K562 (cell line): ENCODE measurements at regions not wholly inside any gene's neighbourhood (a gene's known extent, or its start where the extent isn't known, plus 50 kb on each side); places are given as distances from the start of the nearest gene placed in this dataset.

Source experiments
- ATAC-seq: fragments of 200-7000 bp; cut with Tn5 transposase; 3 replicates; pipeline ENCODE4 v1.9.1; 2020; ENCODE audit warnings: moderate library complexity
- BruUV-seq: library from RNA; stranded (reverse); fragments of 400-500 nt; replicated peaks from 2 replicates; lab custom pipeline; 2021; lab: Mats Ljungman, UMichigan
- CTCF ChIA-PET: fragments of 300-600 bp; formaldehyde crosslinking; extraction: SDS; loops from one replicate; lab custom pipeline; 2021; ENCODE audit warnings: low intra/inter-chr PET ratio; lab: Yijun Ruan, JAX
- POLR2A ChIA-PET: fragments of 300-600, 350-650 bp; sonication (Branson Sonifier 250); formaldehyde crosslinking; extraction: SDS; loops from one replicate; lab custom pipeline; 2021; ENCODE audit warnings: antibody characterized with exemption, inconsistent platforms; lab: Yijun Ruan, JAX
- DNase-seq, 4 experiments: peaks; one replicate each; pipeline versions ENCODE4 v3.0.0 to v3.0.0-alpha.2; 2011 to 2018; ENCODE audit warnings: low spot score in 3 of 4, mixed read lengths in 3 of 4; ENCODE audit errors: extremely low read depth in 1 of 4
- FAIRE-seq: peaks from 2 replicates; lab custom pipeline; 2011; peaks lifted over from hg19 to GRCh38; lab: Jason Lieb, UNC
- H2AFZ ChIP-seq: 2 replicates; pipeline ENCODE4 v1.6.0; 2011; ENCODE audit warnings: low read depth, low read length, control low read depth, inconsistent platforms
- H3K27ac ChIP-seq: fragments of 200-600 bp; 3 replicates; pipeline ENCODE4 v1.8.0; 2011; ENCODE audit warnings: low read depth, mild to moderate bottlenecking, control low read depth, inconsistent platforms, low read length, moderate library complexity, mixed read lengths; ENCODE audit errors: extremely low read depth
- H3K27me3 ChIP-seq, 2 experiments: fragments of 300-600 bp in 1 of 2; 2 replicates in 1 of 2; 3 replicates in 1 of 2; pipeline versions ENCODE4 v1.6.0 to v1.8.0; 2011; ENCODE audit warnings: inconsistent platforms in 2 of 2, low read length in 2 of 2, mild to moderate bottlenecking in 1 of 2, mixed read lengths in 1 of 2, moderate library complexity in 1 of 2; ENCODE audit not compliant: control insufficient read depth in 2 of 2, insufficient read depth in 2 of 2
- H3K36me3 ChIP-seq: fragments of 300-600 bp; 3 replicates; pipeline ENCODE4 v1.8.0; 2011; ENCODE audit warnings: mild to moderate bottlenecking, low read length, inconsistent platforms; ENCODE audit not compliant: control insufficient read depth, insufficient read depth
- H3K4me1 ChIP-seq, 2 experiments: fragments of 200-600 bp in 1 of 2; replicated peaks in 1 of 2; 2 replicates in 1 of 2; 3 replicates in 1 of 2; pipeline versions ENCODE4 v1.5.1 to v1.8.0; 2011; ENCODE audit warnings: inconsistent platforms in 2 of 2, low read length in 2 of 2, mild to moderate bottlenecking in 1 of 2, mixed read lengths in 1 of 2, moderate library complexity in 1 of 2; ENCODE audit not compliant: control insufficient read depth in 2 of 2, insufficient read depth in 2 of 2
- H3K4me2 ChIP-seq: 2 replicates; pipeline ENCODE4 v1.6.1; 2011; ENCODE audit warnings: low read length, control low read depth, inconsistent platforms, mixed read lengths; ENCODE audit not compliant: insufficient read depth
- H3K4me3 ChIP-seq: fragments of 200-600 bp; sonication (generic), shearing (Covaris generic); 2 replicates; pipeline ENCODE4 v1.5.1; 2016; ENCODE audit warnings: control low read depth, inconsistent platforms
- H3K79me2 ChIP-seq: fragments of 200-600 bp; 3 replicates; pipeline ENCODE4 v1.8.0; 2011; ENCODE audit warnings: low read length, inconsistent platforms; ENCODE audit not compliant: control insufficient read depth, insufficient read depth
- H3K9ac ChIP-seq, 2 experiments: 2 replicates each; pipeline versions ENCODE4 v1.6.0 to v1.6.1; 2011; ENCODE audit warnings: low read depth in 2 of 2, low read length in 2 of 2, control low read depth in 1 of 2, inconsistent platforms in 1 of 2, mild to moderate bottlenecking in 1 of 2, mixed read lengths in 1 of 2; ENCODE audit not compliant: insufficient read depth in 1 of 2
- H3K9me1 ChIP-seq: one replicate; pipeline ENCODE4 v1.6.0; 2011; ENCODE audit warnings: inconsistent platforms, mild to moderate bottlenecking, low read length, moderate library complexity; ENCODE audit not compliant: control insufficient read depth, insufficient read depth
- H3K9me3 ChIP-seq: replicated peaks from 2 replicates; pipeline ENCODE4 v1.5.1; 2011; ENCODE audit warnings: low read depth, low read length, inconsistent platforms; ENCODE audit not compliant: control insufficient read depth, insufficient read depth
- H4K20me1 ChIP-seq: replicated peaks from 2 replicates; pipeline ENCODE4 v1.6.1; 2011; ENCODE audit warnings: low read length, inconsistent platforms, mixed read lengths; ENCODE audit not compliant: control insufficient read depth, insufficient read depth
- CHD1 ChIP-seq: fragments of 200-600 bp; sonication (generic); IDR thresholded peaks from one replicate; pipeline ENCODE4 v1.6.1; 2012; ENCODE audit warnings: mild to moderate bottlenecking, moderate library complexity, low read length, inconsistent platforms
- MTA1 ChIP-seq: fragments of 450-650 bp; IDR thresholded peaks from 2 replicates; pipeline ENCODE4 v1.6.1; 2017; ENCODE audit warnings: borderline replicate concordance
- NR1H2 ChIP-seq: sonication (generic); formaldehyde crosslinking; IDR thresholded peaks from 2 replicates; pipeline ENCODE4 v1.4.0; 2020; ENCODE audit warnings: mild to moderate bottlenecking, missing genetic modification reagents
- RBBP5 ChIP-seq: fragments of 200-600 bp; sonication (generic); IDR thresholded peaks from 2 replicates; pipeline ENCODE4 v1.6.1; 2012; ENCODE audit warnings: borderline replicate concordance, mild to moderate bottlenecking, low read length, control low read depth, inconsistent platforms; ENCODE audit not compliant: insufficient read depth, poor library complexity, severe bottlenecking
- RHOXF2B ChIP-seq: fragments of 250-450 bp; sonication (Bioruptor Pico); conservative IDR thresholded peaks from 2 replicates; pipeline ENCODE4 v1.5.1; 2021
- SMAD3 ChIP-seq: fragments of 450-650 bp; formaldehyde crosslinking; conservative IDR thresholded peaks from 2 replicates; pipeline ENCODE4 v1.4.0; 2020; ENCODE audit warnings: mild to moderate bottlenecking
- SPI1 ChIP-seq: IDR thresholded peaks from 2 replicates; pipeline ENCODE4 v1.6.1; 2011; ENCODE audit warnings: low read depth, low read length, control low read depth, borderline replicate concordance
- TBP ChIP-seq: optimal IDR thresholded peaks from 2 replicates; pipeline ENCODE3; 2011; ENCODE audit warnings: low read depth, low read length, improper control_type of control experiment
- ZBED1 ChIP-seq: IDR thresholded peaks from 2 replicates; pipeline ENCODE4 v1.6.1; 2014
- ZC3H11A ChIP-seq: IDR thresholded peaks from 2 replicates; pipeline ENCODE4 v1.6.1; 2012; ENCODE audit warnings: low read depth, low read length, improper control_type of control experiment
- ZEB2 ChIP-seq: fragments of 450-650 bp; IDR thresholded peaks from 2 replicates; pipeline ENCODE4 v1.6.1; 2016
- ZFP30 ChIP-seq: fragments of 250-450 bp; sonication (Bioruptor Pico); IDR thresholded peaks from 2 replicates; pipeline ENCODE4 v1.8.0; 2022; ENCODE audit warnings: moderate library complexity, mild to moderate bottlenecking, inconsistent platforms, borderline replicate concordance
- ZNF431 ChIP-seq: sonication (generic); formaldehyde crosslinking; IDR thresholded peaks from 2 replicates; pipeline ENCODE4 v1.8.0; 2022; ENCODE audit warnings: mild to moderate bottlenecking, missing genetic modification reagents
- WGBS: fragments of 100-300 bp; shearing (Covaris generic); methylation state at CpG from one replicate; pipeline ENCODE4 v1.1.6; 2016; ENCODE audit warnings: low coverage, mixed read lengths; ENCODE audit not compliant: insufficient coverage; ENCODE audit errors: missing lambda C conversion rate; 5-methylcytosine and 5-hydroxymethylcytosine counted together
- in situ Hi-C: fragments of 300-500 bp; cut with MboI; formaldehyde crosslinking; loops from 4 replicates; pipeline ENCODE4 v1.15.0; 2018; ENCODE audit warnings: inconsistent platforms, mixed read lengths
- intact Hi-C: fragments of 100-400 bp; cut with micrococcal nuclease; formaldehyde crosslinking; loops from 2 replicates; pipeline ENCODE4 v1.14.2; 2022
- TF ChIP-seq, protein P1 (sequence below), 3 experiments: IDR thresholded peaks in 2 of 3; conservative IDR thresholded peaks in 1 of 3; 2 replicates each; pipeline ENCODE4 v1.5.1; 2011 to 2012; ENCODE audit warnings: low read length in 3 of 3, mild to moderate bottlenecking in 3 of 3, control low read depth in 2 of 3, improper control_type of control experiment in 1 of 3, inconsistent platforms in 1 of 3, low read depth in 1 of 3, mixed read lengths in 1 of 3, moderate library complexity in 1 of 3; ENCODE audit not compliant: insufficient read depth in 2 of 3
- TF ChIP-seq, protein P2 (sequence below): sonication (generic); formaldehyde crosslinking; IDR thresholded peaks from 2 replicates; pipeline ENCODE4 v1.4.0; 2020; ENCODE audit warnings: mild to moderate bottlenecking, missing genetic modification reagents
- TF ChIP-seq, protein P3 (sequence below): sonication (generic); formaldehyde crosslinking; IDR thresholded peaks from 2 replicates; pipeline ENCODE4 v1.8.1; 2022; ENCODE audit warnings: missing genetic modification reagents

DNA sequence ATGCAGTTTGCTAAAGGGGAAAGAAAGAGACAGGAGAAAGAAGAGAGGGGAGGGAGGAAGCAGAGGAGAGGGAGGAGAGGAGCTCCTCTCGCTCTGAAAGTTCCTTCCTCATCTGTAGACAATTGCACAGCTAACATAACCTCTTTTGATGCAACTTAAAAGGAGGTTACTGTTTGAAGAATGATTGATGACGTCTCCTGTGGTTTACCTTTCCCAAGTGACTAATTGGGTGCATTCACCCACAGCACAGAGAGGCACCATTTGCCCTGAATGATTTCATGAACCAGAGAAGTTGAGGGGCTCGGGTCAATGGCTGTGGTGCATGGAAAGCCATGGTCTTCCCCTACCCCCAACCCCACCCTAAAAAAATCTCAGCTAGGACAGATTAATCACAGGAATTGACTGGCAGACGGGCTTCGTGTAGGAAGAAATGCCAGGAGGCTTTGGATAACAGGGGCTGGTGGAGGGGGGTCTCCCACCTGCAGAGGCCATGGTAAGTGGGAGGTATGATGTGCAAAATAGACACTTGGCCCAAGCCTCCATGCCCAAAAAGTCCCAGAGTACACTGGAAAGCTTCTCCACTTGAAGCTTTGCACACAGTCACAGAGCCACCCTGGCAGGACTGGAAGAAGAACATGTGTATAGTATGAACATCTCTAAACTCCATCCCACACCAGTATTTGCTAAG lies 213.7 kb downstream of the ANKRD60 start:
- no TSS peak for BruUV-seq
- no peaks in the 10 kb centered on the region for H3K9me3 ChIP-seq
- H3K4me2 ChIP-seq = no peak overlapping the region
- H4K20me1 ChIP-seq = no peaks in the 10 kb centered on the region; the same call in 1 of the 2 replicates
- no peaks in the 10 kb centered on the region for H3K79me2 ChIP-seq
- H3K4me3 ChIP-seq = no peak overlapping the region
- H3K36me3 ChIP-seq = no peaks in the 10 kb centered on the region
- no peaks in the 10 kb centered on the region for H3K4me1 ChIP-seq
- POLR2A ChIA-PET = interaction anchor here (0.6 to 0.8 kb wide), 3 partner anchors 28 to 302 kb away, joined by 3 to 4 read pairs (median 3); no protein-coding TSS in a partner anchor
- H3K27me3 ChIP-seq = peaks cover 17 to 55% of the 10 kb centered on the region in 2 experiments; a peak in 3 of 5 replicates
- no peak overlapping the region for H2AFZ ChIP-seq
- ATAC-seq (no peak), FAIRE-seq (no peak), DNase-seq (no peak)
- 0% methylated on average over 5 of the region's 5 CpGs for WGBS
- CTCF ChIA-PET = no interaction called here
- H3K27ac ChIP-seq = no peak overlapping the region
- in situ Hi-C loops (no loop called here), intact Hi-C loops (no loop called here)
- no peak overlapping the region for H3K9ac ChIP-seq
- H3K9me1 ChIP-seq = no peaks in the 10 kb centered on the region
- TF ChIP-seq, protein P1, sequence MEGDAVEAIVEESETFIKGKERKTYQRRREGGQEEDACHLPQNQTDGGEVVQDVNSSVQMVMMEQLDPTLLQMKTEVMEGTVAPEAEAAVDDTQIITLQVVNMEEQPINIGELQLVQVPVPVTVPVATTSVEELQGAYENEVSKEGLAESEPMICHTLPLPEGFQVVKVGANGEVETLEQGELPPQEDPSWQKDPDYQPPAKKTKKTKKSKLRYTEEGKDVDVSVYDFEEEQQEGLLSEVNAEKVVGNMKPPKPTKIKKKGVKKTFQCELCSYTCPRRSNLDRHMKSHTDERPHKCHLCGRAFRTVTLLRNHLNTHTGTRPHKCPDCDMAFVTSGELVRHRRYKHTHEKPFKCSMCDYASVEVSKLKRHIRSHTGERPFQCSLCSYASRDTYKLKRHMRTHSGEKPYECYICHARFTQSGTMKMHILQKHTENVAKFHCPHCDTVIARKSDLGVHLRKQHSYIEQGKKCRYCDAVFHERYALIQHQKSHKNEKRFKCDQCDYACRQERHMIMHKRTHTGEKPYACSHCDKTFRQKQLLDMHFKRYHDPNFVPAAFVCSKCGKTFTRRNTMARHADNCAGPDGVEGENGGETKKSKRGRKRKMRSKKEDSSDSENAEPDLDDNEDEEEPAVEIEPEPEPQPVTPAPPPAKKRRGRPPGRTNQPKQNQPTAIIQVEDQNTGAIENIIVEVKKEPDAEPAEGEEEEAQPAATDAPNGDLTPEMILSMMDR (IDR thresholded peaks at IDR 0.05 in 2 of 3, conservative IDR thresholded peaks at IDR 0.05 in 1 of 3; ENCODE audit: insufficient read depth in 2 of 3, low read depth in 1 of 3, low read length in 3 of 3) = no peak
- TF ChIP-seq ZC3H11A (no peak), RBBP5 (no peak), ZNF431 (CRISPR knock-in tag) (no peak), ZBED1 (no peak), MTA1 (no peak), CHD1 (no peak), NR1H2 (CRISPR knock-in tag) (no peak), ZEB2 (no peak), SMAD3 (no peak), RHOXF2B (CRISPR knock-in tag) (no peak), ZFP30 (no peak), SPI1 (no peak), TBP (no peak)
- TF ChIP-seq, protein P2, sequence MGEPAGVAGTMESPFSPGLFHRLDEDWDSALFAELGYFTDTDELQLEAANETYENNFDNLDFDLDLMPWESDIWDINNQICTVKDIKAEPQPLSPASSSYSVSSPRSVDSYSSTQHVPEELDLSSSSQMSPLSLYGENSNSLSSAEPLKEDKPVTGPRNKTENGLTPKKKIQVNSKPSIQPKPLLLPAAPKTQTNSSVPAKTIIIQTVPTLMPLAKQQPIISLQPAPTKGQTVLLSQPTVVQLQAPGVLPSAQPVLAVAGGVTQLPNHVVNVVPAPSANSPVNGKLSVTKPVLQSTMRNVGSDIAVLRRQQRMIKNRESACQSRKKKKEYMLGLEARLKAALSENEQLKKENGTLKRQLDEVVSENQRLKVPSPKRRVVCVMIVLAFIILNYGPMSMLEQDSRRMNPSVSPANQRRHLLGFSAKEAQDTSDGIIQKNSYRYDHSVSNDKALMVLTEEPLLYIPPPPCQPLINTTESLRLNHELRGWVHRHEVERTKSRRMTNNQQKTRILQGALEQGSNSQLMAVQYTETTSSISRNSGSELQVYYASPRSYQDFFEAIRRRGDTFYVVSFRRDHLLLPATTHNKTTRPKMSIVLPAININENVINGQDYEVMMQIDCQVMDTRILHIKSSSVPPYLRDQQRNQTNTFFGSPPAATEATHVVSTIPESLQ = no peak
- TF ChIP-seq, protein P3, sequence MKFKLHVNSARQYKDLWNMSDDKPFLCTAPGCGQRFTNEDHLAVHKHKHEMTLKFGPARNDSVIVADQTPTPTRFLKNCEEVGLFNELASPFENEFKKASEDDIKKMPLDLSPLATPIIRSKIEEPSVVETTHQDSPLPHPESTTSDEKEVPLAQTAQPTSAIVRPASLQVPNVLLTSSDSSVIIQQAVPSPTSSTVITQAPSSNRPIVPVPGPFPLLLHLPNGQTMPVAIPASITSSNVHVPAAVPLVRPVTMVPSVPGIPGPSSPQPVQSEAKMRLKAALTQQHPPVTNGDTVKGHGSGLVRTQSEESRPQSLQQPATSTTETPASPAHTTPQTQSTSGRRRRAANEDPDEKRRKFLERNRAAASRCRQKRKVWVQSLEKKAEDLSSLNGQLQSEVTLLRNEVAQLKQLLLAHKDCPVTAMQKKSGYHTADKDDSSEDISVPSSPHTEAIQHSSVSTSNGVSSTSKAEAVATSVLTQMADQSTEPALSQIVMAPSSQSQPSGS (CRISPR knock-in tag) = no peak
